ENCODE measurements at regions not wholly inside any gene's neighbourhood (a gene's known extent, or its start where the extent isn't known, plus 50 kb on each side); places are given as distances from the start of the nearest gene placed in this dataset.

DNA sequence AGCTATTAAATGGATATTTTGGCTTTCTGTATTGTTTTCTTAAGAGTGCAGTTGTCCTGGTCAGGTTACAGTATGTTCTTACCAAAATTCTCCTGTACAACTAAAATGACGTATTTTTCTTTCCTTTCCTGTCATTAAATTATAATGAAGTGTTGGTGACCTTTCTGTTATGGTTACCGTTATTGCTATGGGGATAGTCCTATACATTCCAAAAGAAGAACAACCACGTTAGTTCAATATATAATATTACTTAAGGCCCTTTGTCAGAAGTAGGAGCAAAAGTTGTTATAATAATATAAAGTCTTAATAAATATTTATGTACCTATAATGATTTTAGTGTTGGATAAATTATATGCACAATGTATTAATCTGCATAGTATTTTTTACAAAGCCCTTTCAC, 82.4 kb upstream of the NREP start:
- Mint-ChIP-seq H3K27ac (no peak overlapping the region), H3K4me1 (no peaks in the 10 kb centered on the region), H3K4me3 (no peak overlapping the region), H3K27me3 (ENCODE audit: low read depth in 2 of 2) (peaks cover 8 to 13% of the 10 kb centered on the region in 2 donors), H3K36me3 (no peaks in the 10 kb centered on the region), H3K9me3 (no peaks in the 10 kb centered on the region)
- no peak overlapping the region for H3K27ac ChIP-seq (ENCODE audit: low read length)
- TF ChIP-seq, protein P1, sequence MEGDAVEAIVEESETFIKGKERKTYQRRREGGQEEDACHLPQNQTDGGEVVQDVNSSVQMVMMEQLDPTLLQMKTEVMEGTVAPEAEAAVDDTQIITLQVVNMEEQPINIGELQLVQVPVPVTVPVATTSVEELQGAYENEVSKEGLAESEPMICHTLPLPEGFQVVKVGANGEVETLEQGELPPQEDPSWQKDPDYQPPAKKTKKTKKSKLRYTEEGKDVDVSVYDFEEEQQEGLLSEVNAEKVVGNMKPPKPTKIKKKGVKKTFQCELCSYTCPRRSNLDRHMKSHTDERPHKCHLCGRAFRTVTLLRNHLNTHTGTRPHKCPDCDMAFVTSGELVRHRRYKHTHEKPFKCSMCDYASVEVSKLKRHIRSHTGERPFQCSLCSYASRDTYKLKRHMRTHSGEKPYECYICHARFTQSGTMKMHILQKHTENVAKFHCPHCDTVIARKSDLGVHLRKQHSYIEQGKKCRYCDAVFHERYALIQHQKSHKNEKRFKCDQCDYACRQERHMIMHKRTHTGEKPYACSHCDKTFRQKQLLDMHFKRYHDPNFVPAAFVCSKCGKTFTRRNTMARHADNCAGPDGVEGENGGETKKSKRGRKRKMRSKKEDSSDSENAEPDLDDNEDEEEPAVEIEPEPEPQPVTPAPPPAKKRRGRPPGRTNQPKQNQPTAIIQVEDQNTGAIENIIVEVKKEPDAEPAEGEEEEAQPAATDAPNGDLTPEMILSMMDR (IDR thresholded peaks at IDR 0.05), result no peak
- no peaks in the 10 kb centered on the region for H3K27me3 ChIP-seq (ENCODE audit: control insufficient read depth, insufficient read depth, low read length)
- no peaks in the 10 kb centered on the region for H3K36me3 ChIP-seq (ENCODE audit: control insufficient read depth, insufficient read depth, low read length)
- no peaks in the 10 kb centered on the region for H3K4me1 ChIP-seq (ENCODE audit: control insufficient read depth, insufficient read depth, low read length)
- no CpG with 5 or more reads among the region's 3 CpGs for WGBS (ENCODE audit: insufficient coverage)
- no peak overlapping the region for H3K4me3 ChIP-seq (ENCODE audit: low read length)
- ATAC-seq, result no peak
- no peak for DNase-seq
- intact Hi-C loops (cut with micrococcal nuclease), result no loop called here
- H3K9me3 ChIP-seq (ENCODE audit: control insufficient read depth, insufficient read depth, low read length), result no peaks in the 10 kb centered on the region

DNA sequence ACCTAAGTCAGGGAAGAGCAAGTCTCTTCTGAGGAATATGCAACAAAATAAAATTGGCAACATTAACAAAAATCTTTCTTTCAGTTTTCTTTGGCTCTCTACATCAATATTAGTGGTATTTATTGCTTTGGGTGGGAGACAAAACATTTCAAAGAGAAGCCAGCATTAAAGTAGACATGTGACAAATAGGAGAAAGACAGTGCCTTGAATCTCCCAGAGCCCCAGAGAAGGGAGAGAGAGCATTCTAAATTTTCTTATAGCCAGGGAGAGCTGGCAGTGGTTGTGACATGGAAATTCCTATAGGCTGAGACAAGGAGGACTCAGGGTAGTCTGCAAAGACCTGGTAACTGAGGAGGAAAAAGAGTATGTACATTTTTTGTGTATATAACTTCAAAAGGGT, 79.4 kb upstream of the NREP start:
- Histone ChIP-seq H3K4me1 (ENCODE audit: control insufficient read depth, insufficient read depth, low read length) (no peaks in the 10 kb centered on the region), H3K4me3 (ENCODE audit: low read length) (no peak overlapping the region), H3K36me3 (ENCODE audit: control insufficient read depth, insufficient read depth, low read length) (no peaks in the 10 kb centered on the region), H3K27ac (ENCODE audit: low read length) (no peak overlapping the region), H3K9me3 (ENCODE audit: control insufficient read depth, insufficient read depth, low read length) (no peaks in the 10 kb centered on the region), H3K27me3 (ENCODE audit: control insufficient read depth, insufficient read depth, low read length) (no peaks in the 10 kb centered on the region)
- Mint-ChIP-seq H3K4me3 (no peak overlapping the region), H3K27me3 (ENCODE audit: low read depth in 2 of 2) (peaks cover 8 to 16% of the 10 kb centered on the region in 2 donors), H3K27ac (no peak overlapping the region), H3K36me3 (no peaks in the 10 kb centered on the region), H3K9me3 (no peaks in the 10 kb centered on the region), H3K4me1 (no peaks in the 10 kb centered on the region)
- TF ChIP-seq, protein P1 (IDR thresholded peaks at IDR 0.05), result no peak
- ATAC-seq (no peak), DNase-seq (no peak)
- intact Hi-C loops (cut with micrococcal nuclease), result no loop called here

GRCh38 chr5:111834926-111835599, 78.1 kb upstream of the NREP start:
- WGBS (ENCODE audit: insufficient coverage), result no CpG with 5 or more reads among the region's 2 CpGs

More at GRCh38 chr5:111834926-111835599, 78.1 kb upstream of the NREP start:
- intact Hi-C loops (cut with micrococcal nuclease), result no loop called here
- H3K4me3 ChIP-seq (ENCODE audit: low read length), result no peak overlapping the region
- TF ChIP-seq, protein P1 (IDR thresholded peaks at IDR 0.05), result no peak
- Mint-ChIP-seq H3K9me3 (no peaks in the 10 kb centered on the region), H3K36me3 (no peaks in the 10 kb centered on the region), H3K4me3 (no peak overlapping the region), H3K27ac (no peak overlapping the region), H3K4me1 (no peaks in the 10 kb centered on the region), H3K27me3 (ENCODE audit: low read depth in 2 of 2) (peaks cover 8 to 16% of the 10 kb centered on the region in 2 donors)
- DNase-seq (no peak), ATAC-seq (no peak)
- no peaks in the 10 kb centered on the region for H3K4me1 ChIP-seq (ENCODE audit: control insufficient read depth, insufficient read depth, low read length)
- no peaks in the 10 kb centered on the region for H3K27me3 ChIP-seq (ENCODE audit: control insufficient read depth, insufficient read depth, low read length)
- no peak overlapping the region for H3K27ac ChIP-seq (ENCODE audit: low read length)
- no peaks in the 10 kb centered on the region for H3K36me3 ChIP-seq (ENCODE audit: control insufficient read depth, insufficient read depth, low read length)
- no peaks in the 10 kb centered on the region for H3K9me3 ChIP-seq (ENCODE audit: control insufficient read depth, insufficient read depth, low read length)
